Mucosa of descending colon (tissue), 3 donors: ENCODE measurements at regions not wholly inside any gene's neighbourhood (a gene's known extent, or its start where the extent isn't known, plus 50 kb on each side); places are given as distances from the start of the nearest gene placed in this dataset.
A peak's percentile ranks its signal among the peaks of the same experiment; 100 is the strongest.

Source experiments
- ATAC-seq: fragments of 200-7000 bp; cut with Tn5 transposase; one replicate; pipeline ENCODE4 v1.9.1; 2020; ENCODE audit warnings: mild to moderate bottlenecking, moderate library complexity
- DNase-seq, 3 donors: peaks; one replicate each; pipeline ENCODE4 v3.0.0-alpha.2; 2020
- H3K36me3 ChIP-seq: fragments of 200-600 bp; one replicate; pipeline ENCODE4 v1.8.0; 2021; ENCODE audit warnings: low read depth, mild to moderate bottlenecking
- H3K4me1 ChIP-seq: fragments of 200-600 bp; one replicate; pipeline ENCODE4 v1.8.0; 2021; ENCODE audit warnings: low read depth, mild to moderate bottlenecking
- H3K4me3 ChIP-seq: fragments of 200-600 bp; one replicate; pipeline ENCODE4 v1.8.0; 2021; ENCODE audit warnings: mild to moderate bottlenecking
- H3K9me3 ChIP-seq: fragments of 200-600 bp; one replicate; pipeline ENCODE4 v1.8.0; 2021; ENCODE audit warnings: mild to moderate bottlenecking
- CTCF ChIP-seq: fragments of 200-600 bp; IDR thresholded peaks from one replicate; pipeline ENCODE4 v1.8.0; 2022; ENCODE audit warnings: antibody characterized with exemption, mild to moderate bottlenecking
- intact Hi-C, 2 donors: fragments of 100-400 bp; cut with DNase I in 1 of 2; cut with micrococcal nuclease in 1 of 2; formaldehyde crosslinking; loops; one replicate each; pipeline versions ENCODE4 v1.11.0 to v1.11.1; 2022; cut with DNase I, micrococcal nuclease
- donor health status: DM: no; HTN: no; CAD: no; lungs with moderate emphysema.
- donor health status: DM: no; HTN: no; CAD: no.
- donor health status: DM: no; HTN: yes; CAD: no.

- peak in 2 of 3 donors; percentile 31 to 59 for DNase-seq
- H3K4me3 ChIP-seq, result no peak overlapping the region
- peak; percentile 78 for ATAC-seq
- no peak for TF ChIP-seq CTCF
- peaks cover 13% of the 10 kb centered on the region for H3K4me1 ChIP-seq
- no peaks in the 10 kb centered on the region for H3K9me3 ChIP-seq
- no peaks in the 10 kb centered on the region for H3K36me3 ChIP-seq
- intact Hi-C loops, result no loop called here
Measured at GRCh38 chr18:72692086-72692485, 147.9 kb upstream of the CBLN2 start.

GRCh38 chr18:72687736-72688135, 143.6 kb upstream of the CBLN2 start:
- Histone ChIP-seq H3K36me3 (no peaks in the 10 kb centered on the region), H3K9me3 (no peaks in the 10 kb centered on the region), H3K4me3 (no peak overlapping the region), H3K4me1 (peaks cover 4% of the 10 kb centered on the region)
- no peak for DNase-seq
- ATAC-seq, result no peak
- intact Hi-C loops, result no loop called here
- no peak for TF ChIP-seq CTCF

GRCh38 chr18:72675394-72675793, 131.3 kb upstream of the CBLN2 start:
- H3K4me1 ChIP-seq, result no peaks in the 10 kb centered on the region
- DNase-seq, result no peak
- no peaks in the 10 kb centered on the region for H3K36me3 ChIP-seq
- TF ChIP-seq CTCF, result no peak
- intact Hi-C loops, result no loop called here
- H3K9me3 ChIP-seq, result no peaks in the 10 kb centered on the region
- H3K4me3 ChIP-seq, result no peak overlapping the region
- no peak for ATAC-seq

GRCh38 chr18:72674710-72675109, 130.6 kb upstream of the CBLN2 start:
- ATAC-seq (no peak), DNase-seq (no peak)
- TF ChIP-seq CTCF, result no peak
- intact Hi-C loops, result no loop called here
- H3K4me1 ChIP-seq, result no peaks in the 10 kb centered on the region
- no peaks in the 10 kb centered on the region for H3K36me3 ChIP-seq
- no peak overlapping the region for H3K4me3 ChIP-seq
- no peaks in the 10 kb centered on the region for H3K9me3 ChIP-seq

GRCh38 chr18:72673242-72673641, 129.1 kb upstream of the CBLN2 start:
- intact Hi-C loops, result no loop called here
- Histone ChIP-seq H3K9me3 (no peaks in the 10 kb centered on the region), H3K36me3 (no peaks in the 10 kb centered on the region), H3K4me1 (no peaks in the 10 kb centered on the region), H3K4me3 (no peak overlapping the region)
- DNase-seq, result no peak
- TF ChIP-seq CTCF, result no peak
- ATAC-seq, result no peak
